Fibroblast of skin of scalp (primary cell): ENCODE measurements at regions not wholly inside any gene's neighbourhood (a gene's known extent, or its start where the extent isn't known, plus 50 kb on each side); places are given as distances from the start of the nearest gene placed in this dataset.
"Not testable (repeated sequence)": the region's sequence is repeated elsewhere in the genome, so short reads cannot be mapped to it uniquely, and the experiment has no call there.

ENCODE experiments used
- DNase-seq: peaks from one replicate; pipeline ENCODE4 v3.0.0-alpha.2; 2013

GRCh38 chr5:142405023-142405422 lies 80.2 kb upstream of the SPRY4 start:
- no peak for DNase-seq

GRCh38 chr5:142404046-142404477 lies 79.2 kb upstream of the SPRY4 start:
- peak; percentile 40 for DNase-seq

- DNase-seq: no peak
Observed at GRCh38 chr5:142403583-142403982, 78.8 kb upstream of the SPRY4 start.

GRCh38 chr5:142402752-142403318 lies 78.0 kb upstream of the SPRY4 start:
- DNase-seq: no peak

GRCh38 chr5:142400415-142400814 lies 75.6 kb upstream of the SPRY4 start:
- DNase-seq: no peak

- DNase-seq: no peak
Observed at GRCh38 chr5:142399891-142400290, 75.1 kb upstream of the SPRY4 start.

- DNase-seq: no peak
Observed at GRCh38 chr5:142398730-142399055, 73.9 kb upstream of the SPRY4 start.

GRCh38 chr5:142398011-142398729 lies 73.3 kb upstream of the SPRY4 start:
- DNase-seq: not testable (repeated sequence)

GRCh38 chr5:142397178-142397577 lies 72.4 kb upstream of the SPRY4 start:
- DNase-seq: no peak

- no peak for DNase-seq
Observed at GRCh38 chr5:142396436-142397038, 71.7 kb upstream of the SPRY4 start.

GRCh38 chr5:142395334-142395733 lies 70.5 kb upstream of the SPRY4 start:
- no peak for DNase-seq

GRCh38 chr5:142391058-142391845 lies 66.4 kb upstream of the SPRY4 start:
- DNase-seq: no peak

GRCh38 chr5:142390334-142390733 lies 65.5 kb upstream of the SPRY4 start:
- DNase-seq: peak; percentile 38

- peak; percentile 25 for DNase-seq
Observed at GRCh38 chr5:142388696-142389095, 63.9 kb upstream of the SPRY4 start.

GRCh38 chr5:142387024-142387682 lies 62.3 kb upstream of the SPRY4 start:
- DNase-seq: no peak

- DNase-seq: no peak
Observed at GRCh38 chr5:142386137-142387023, 61.6 kb upstream of the SPRY4 start.

GRCh38 chr5:142385194-142385593 lies 60.4 kb upstream of the SPRY4 start:
- peak; percentile 77 for DNase-seq

- DNase-seq: no peak
Observed at GRCh38 chr5:142384014-142384413, 59.2 kb upstream of the SPRY4 start.

- no peak for DNase-seq
Observed at GRCh38 chr5:142382186-142382585, 57.4 kb upstream of the SPRY4 start.

GRCh38 chr5:142378737-142379634 lies 54.2 kb upstream of the SPRY4 start:
- no peak for DNase-seq

- DNase-seq: no peak
Observed at GRCh38 chr5:142375944-142376411, 51.2 kb upstream of the SPRY4 start.
